Progenitor cell of endocrine pancreas (in vitro differentiated cells): ENCODE measurements at regions not wholly inside any gene's neighbourhood (a gene's known extent, or its start where the extent isn't known, plus 50 kb on each side); places are given as distances from the start of the nearest gene placed in this dataset.
A peak's percentile ranks its signal among the peaks of the same experiment; 100 is the strongest.

Experiments
- DNase-seq: peaks from one replicate; pipeline ENCODE4 v3.0.0; 2021; ENCODE audit warnings: low spot score; ENCODE audit not compliant: unreplicated experiment
- H3K27ac Mint-ChIP-seq: 2 replicates; pipeline ENCODE4 v1.8.0; 2021; ENCODE audit warnings: mild to moderate bottlenecking, moderate library complexity, mixed read lengths
- H3K27me3 Mint-ChIP-seq: 2 replicates; pipeline ENCODE4 v1.8.0; 2021; ENCODE audit warnings: mixed read lengths
- H3K36me3 Mint-ChIP-seq: 2 replicates; pipeline ENCODE4 v1.8.0; 2022; ENCODE audit warnings: mixed read lengths; ENCODE audit not compliant: insufficient read depth
- H3K4me1 Mint-ChIP-seq: 2 replicates; pipeline ENCODE4 v1.8.0; 2021; ENCODE audit warnings: low read depth, mixed read lengths
- H3K4me3 Mint-ChIP-seq: 2 replicates; pipeline ENCODE4 v1.8.0; 2021; ENCODE audit warnings: low read depth, mild to moderate bottlenecking, moderate library complexity, mixed read lengths
- H3K9me3 Mint-ChIP-seq: 2 replicates; pipeline ENCODE4 v1.8.0; 2021; ENCODE audit warnings: low read depth, mixed read lengths
- CTCF ChIP-seq: fragments of 200-600 bp; sonication (generic); IDR thresholded peaks from one replicate; pipeline ENCODE4 v1.5.0; 2021; ENCODE audit warnings: antibody characterized with exemption, mild to moderate bottlenecking; ENCODE audit not compliant: unreplicated experiment

DNA sequence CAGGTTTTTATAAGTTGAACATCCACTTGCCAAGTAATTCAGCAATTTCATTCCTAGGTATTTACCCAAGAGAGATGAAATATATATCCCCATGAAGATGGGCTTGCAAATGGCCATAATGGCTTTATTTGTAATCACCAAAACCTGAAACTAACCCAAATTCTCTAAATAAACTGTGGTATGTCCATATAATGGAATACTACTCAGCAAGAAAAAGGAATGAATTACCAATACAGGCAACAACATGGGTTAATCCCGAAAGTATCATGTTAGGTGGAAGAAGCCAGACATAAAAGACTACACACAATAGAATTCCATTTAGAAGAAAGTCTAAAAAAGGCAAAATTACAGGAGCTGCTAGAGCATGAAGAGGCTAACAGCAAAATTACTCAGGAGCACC lies 101.4 kb upstream of the PPP2R2D start:
- H3K27me3 Mint-ChIP-seq, result no peaks in the 10 kb centered on the region
- H3K9me3 Mint-ChIP-seq, result peaks cover 30% of the 10 kb centered on the region
- no peak for TF ChIP-seq CTCF
- peaks cover 4% of the 10 kb centered on the region for H3K36me3 Mint-ChIP-seq
- no peak overlapping the region for H3K4me3 Mint-ChIP-seq
- DNase-seq, result no peak
- peaks cover 18% of the 10 kb centered on the region for H3K4me1 Mint-ChIP-seq
- H3K27ac Mint-ChIP-seq, result no peak overlapping the region

DNA sequence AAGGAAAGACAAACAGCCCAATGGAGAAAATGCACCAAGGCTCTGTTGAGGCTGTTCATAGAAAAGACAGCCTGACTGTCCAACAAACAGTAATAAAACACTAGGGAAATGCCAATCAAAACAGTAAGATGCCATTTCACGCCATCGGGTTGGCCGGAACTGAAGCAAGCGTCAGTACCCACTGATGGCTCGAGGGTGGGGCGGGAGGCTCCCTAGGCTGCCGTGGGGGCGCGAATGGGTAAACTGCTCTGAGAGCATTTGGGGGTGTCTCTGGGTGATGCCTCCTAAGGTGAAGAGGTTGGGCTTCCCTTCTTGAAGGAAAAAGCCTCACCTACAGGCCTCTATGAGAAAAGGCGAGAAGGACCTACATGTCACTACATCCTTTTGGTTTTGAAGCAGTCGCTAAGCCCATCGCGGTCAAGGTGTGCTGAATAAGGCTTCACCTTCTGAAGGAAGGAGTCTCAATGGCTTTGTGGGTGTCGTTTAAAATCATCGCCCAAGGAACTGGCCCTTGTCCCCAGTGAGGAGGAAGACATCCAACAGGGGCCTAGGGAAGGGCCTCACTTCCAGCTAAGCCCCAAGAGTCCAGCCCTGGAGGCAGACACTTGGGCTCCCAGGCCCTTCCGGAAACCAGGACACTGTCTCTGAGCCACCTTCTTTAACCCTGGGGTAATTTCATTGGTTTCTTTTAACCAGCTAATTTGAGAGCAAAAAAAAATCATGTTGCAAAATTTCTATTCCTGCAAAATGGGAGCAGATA lies 98.5 kb upstream of the PPP2R2D start:
- Mint-ChIP-seq H3K4me1 (peaks cover 23% of the 10 kb centered on the region), H3K9me3 (peaks cover 19% of the 10 kb centered on the region), H3K27ac (no peak overlapping the region), H3K27me3 (peaks cover 3% of the 10 kb centered on the region), H3K36me3 (peaks cover 4% of the 10 kb centered on the region), H3K4me3 (no peak overlapping the region)
- no peak for TF ChIP-seq CTCF
- DNase-seq, result no peak

GRCh38 chr10:131802996-131803395 lies 97.8 kb upstream of the PPP2R2D start:
- H3K36me3 Mint-ChIP-seq, result peaks cover 4% of the 10 kb centered on the region
- DNase-seq, result no peak
- H3K4me1 Mint-ChIP-seq, result peaks cover 23% of the 10 kb centered on the region
- H3K27ac Mint-ChIP-seq, result peak overlapping the region; percentile 22
- H3K4me3 Mint-ChIP-seq, result no peak overlapping the region
- peaks cover 3% of the 10 kb centered on the region for H3K27me3 Mint-ChIP-seq
- peaks cover 18% of the 10 kb centered on the region for H3K9me3 Mint-ChIP-seq
- no peak for TF ChIP-seq CTCF

DNA sequence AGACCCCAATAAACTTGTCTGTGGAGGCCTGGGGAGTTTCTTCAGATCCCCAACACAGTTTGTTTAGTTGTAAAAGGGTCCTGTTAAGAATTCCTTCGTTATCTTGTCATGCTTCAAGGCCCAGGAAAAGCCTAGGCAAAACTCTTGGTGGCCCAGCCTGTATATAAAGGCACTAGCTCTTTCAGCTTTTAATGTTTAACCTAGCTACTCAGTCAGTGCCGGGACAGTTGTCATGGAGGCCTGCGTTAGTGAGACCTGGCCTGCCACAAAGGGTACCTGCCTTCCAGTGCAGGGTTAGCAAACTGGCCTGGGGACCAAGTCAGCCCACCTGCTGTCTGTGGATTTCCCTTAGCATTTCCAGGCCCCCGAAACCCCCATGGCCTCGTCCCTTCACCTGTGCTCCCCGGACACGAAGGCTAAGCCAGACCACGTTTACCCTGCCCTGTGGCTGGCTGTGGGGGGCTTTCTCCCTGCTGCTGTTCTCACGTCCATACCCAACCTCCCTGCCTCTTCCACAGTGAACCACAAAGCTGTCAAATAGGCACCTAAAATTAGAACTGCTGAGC lies 96.9 kb upstream of the PPP2R2D start:
- TF ChIP-seq CTCF, result no peak
- no peak for DNase-seq
- Mint-ChIP-seq H3K27me3 (peaks cover 8% of the 10 kb centered on the region), H3K4me3 (no peak overlapping the region), H3K36me3 (peaks cover 4% of the 10 kb centered on the region), H3K9me3 (peaks cover 10% of the 10 kb centered on the region), H3K27ac (peak overlapping the region; percentile 40), H3K4me1 (peaks cover 23% of the 10 kb centered on the region)

DNA sequence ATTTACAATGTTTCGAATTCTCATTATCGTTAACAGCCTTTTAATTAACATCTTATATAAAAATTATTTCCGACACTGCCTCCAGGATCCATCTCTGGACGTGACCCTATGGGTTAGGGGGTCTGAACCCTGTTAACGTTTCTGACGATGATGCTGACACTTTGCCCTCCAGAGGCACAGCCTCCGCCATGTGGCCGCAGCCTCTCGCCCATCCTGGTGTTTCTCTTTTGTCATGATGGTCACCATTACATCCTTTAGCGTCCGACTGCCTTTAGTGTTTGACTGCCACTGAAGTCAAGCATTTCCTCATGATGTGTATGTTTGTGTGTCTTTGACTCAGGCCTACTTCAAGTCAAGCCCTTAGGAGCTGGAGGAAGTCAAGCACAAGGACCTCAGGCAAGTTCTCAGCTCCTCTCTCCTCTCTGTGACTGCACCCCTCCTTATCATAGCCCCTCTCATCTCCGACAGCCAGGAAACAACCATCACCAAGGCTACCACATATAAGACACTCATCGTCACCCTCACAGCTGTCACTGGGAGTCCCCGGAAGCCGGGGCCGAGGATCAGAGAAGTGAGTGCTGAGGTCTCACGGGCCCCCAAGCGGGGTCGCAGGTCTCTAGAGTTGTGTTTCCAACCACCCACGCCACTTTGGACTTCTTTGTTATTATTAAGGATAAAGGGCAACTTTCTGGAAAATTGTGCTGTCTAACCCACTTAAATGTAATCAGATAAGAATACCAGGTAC lies 96.1 kb upstream of the PPP2R2D start:
- H3K9me3 Mint-ChIP-seq, result peaks cover 5% of the 10 kb centered on the region
- H3K4me3 Mint-ChIP-seq, result no peak overlapping the region
- H3K4me1 Mint-ChIP-seq, result peaks cover 23% of the 10 kb centered on the region
- no peak for DNase-seq
- H3K36me3 Mint-ChIP-seq, result peaks cover 4% of the 10 kb centered on the region
- no peak for TF ChIP-seq CTCF
- no peak overlapping the region for H3K27ac Mint-ChIP-seq
- H3K27me3 Mint-ChIP-seq, result peaks cover 13% of the 10 kb centered on the region
